Trophoblast cell (in vitro differentiated cells and primary cell): ENCODE measurements at regions not wholly inside any gene's neighbourhood (a gene's known extent, or its start where the extent isn't known, plus 50 kb on each side); places are given as distances from the start of the nearest gene placed in this dataset.
A peak's percentile ranks its signal among the peaks of the same experiment; 100 is the strongest.
"Not testable (repeated sequence)": the region's sequence is repeated elsewhere in the genome, so short reads cannot be mapped to it uniquely, and the experiment has no call there.

Experiments
- DNase-seq, 2 donors: peaks; one replicate each; pipeline ENCODE4 v3.0.0-alpha.2; 2016
- H2AFZ ChIP-seq: 2 replicates; pipeline ENCODE4 v1.6.1; 2013; ENCODE audit warnings: low read length, moderate library complexity, mild to moderate bottlenecking; ENCODE audit not compliant: insufficient read depth, poor library complexity
- H2AK5ac ChIP-seq: 2 replicates; pipeline ENCODE4 v1.6.1; 2013; ENCODE audit warnings: mild to moderate bottlenecking, low read length
- H2BK120ac ChIP-seq: 2 replicates; pipeline ENCODE4 v1.6.1; 2013; ENCODE audit warnings: low read length, mild to moderate bottlenecking, moderate library complexity; ENCODE audit not compliant: insufficient read depth, poor library complexity
- H2BK12ac ChIP-seq: 2 replicates; pipeline ENCODE4 v1.6.1; 2013; ENCODE audit warnings: mild to moderate bottlenecking, low read length, moderate library complexity
- H2BK5ac ChIP-seq: 2 replicates; pipeline ENCODE4 v1.6.1; 2013; ENCODE audit warnings: low read length, low read depth, moderate library complexity, mild to moderate bottlenecking; ENCODE audit not compliant: poor library complexity
- H3K14ac ChIP-seq: 2 replicates; pipeline ENCODE4 v1.6.1; 2013; ENCODE audit warnings: mild to moderate bottlenecking, low read length
- H3K18ac ChIP-seq: 2 replicates; pipeline ENCODE4 v1.6.1; 2013; ENCODE audit warnings: mild to moderate bottlenecking, low read length
- H3K23ac ChIP-seq: 2 replicates; pipeline ENCODE4 v1.6.1; 2013; ENCODE audit warnings: low read length
- H3K27ac ChIP-seq: 2 replicates; pipeline ENCODE4 v1.5.1; 2013; ENCODE audit warnings: low read depth, mild to moderate bottlenecking, inconsistent platforms, low read length, moderate library complexity
- H3K27me3 ChIP-seq: 2 replicates; pipeline ENCODE4 v1.6.1; 2013; ENCODE audit warnings: inconsistent platforms, mild to moderate bottlenecking, low read length, moderate library complexity; ENCODE audit not compliant: insufficient read depth
- H3K36me3 ChIP-seq, 2 experiments: 1 replicate in 1 of 2; 2 replicates in 1 of 2; pipeline ENCODE4 v1.6.1; 2013; ENCODE audit warnings: low read length in 2 of 2, mild to moderate bottlenecking in 2 of 2, moderate library complexity in 1 of 2; ENCODE audit not compliant: insufficient read depth in 2 of 2, control insufficient read depth in 1 of 2
- H3K4ac ChIP-seq: 2 replicates; pipeline ENCODE4 v1.6.1; 2013; ENCODE audit warnings: low read depth, mild to moderate bottlenecking, low read length, moderate library complexity
- H3K4me1 ChIP-seq, 2 experiments: 1 replicate in 1 of 2; 2 replicates in 1 of 2; pipeline ENCODE4 v1.6.1; 2013; ENCODE audit warnings: low read length in 2 of 2, mild to moderate bottlenecking in 2 of 2, moderate library complexity in 1 of 2; ENCODE audit not compliant: insufficient read depth in 2 of 2, control insufficient read depth in 1 of 2
- H3K4me2 ChIP-seq: 2 replicates; pipeline ENCODE4 v1.6.1; 2013; ENCODE audit warnings: inconsistent platforms, mild to moderate bottlenecking, low read length, moderate library complexity
- H3K4me3 ChIP-seq: 2 replicates; pipeline ENCODE4 v1.5.1; 2013; ENCODE audit warnings: mild to moderate bottlenecking, low read depth, low read length, inconsistent platforms
- H3K79me1 ChIP-seq: one replicate; pipeline ENCODE4 v1.6.1; 2013; ENCODE audit warnings: low read length
- H3K79me2 ChIP-seq: 2 replicates; pipeline ENCODE4 v1.6.1; 2013; ENCODE audit warnings: low read length, mild to moderate bottlenecking; ENCODE audit not compliant: control insufficient read depth, insufficient read depth, poor library complexity
- H3K9ac ChIP-seq: 2 replicates; pipeline ENCODE4 v1.6.1; 2013; ENCODE audit warnings: mild to moderate bottlenecking, low read length
- H3K9me3 ChIP-seq: 2 replicates; pipeline ENCODE4 v1.6.1; 2013; ENCODE audit warnings: low read depth, mild to moderate bottlenecking, control low read depth, inconsistent platforms, low read length; ENCODE audit not compliant: insufficient read depth
- H4K12ac ChIP-seq: 2 replicates; pipeline ENCODE4 v1.6.1; 2013; ENCODE audit warnings: low read depth, mild to moderate bottlenecking, low read length, moderate library complexity
- H4K8ac ChIP-seq: 2 replicates; pipeline ENCODE4 v1.6.1; 2013; ENCODE audit warnings: low read depth, mild to moderate bottlenecking, low read length, moderate library complexity
- H4K91ac ChIP-seq: one replicate; pipeline ENCODE4 v1.6.1; 2013; ENCODE audit warnings: low read depth, mild to moderate bottlenecking, low read length, moderate library complexity
- WGBS: extraction: QIAGEN DNeasy Blood & Tissue Kit; methylation state at CpG from one replicate; pipeline ENCODE4 v1.1.7; 2013; ENCODE audit warnings: missing lambda C conversion rate; ENCODE audit not compliant: insufficient read length, insufficient coverage; ENCODE audit errors: extremely low coverage; 5-methylcytosine and 5-hydroxymethylcytosine counted together

DNA sequence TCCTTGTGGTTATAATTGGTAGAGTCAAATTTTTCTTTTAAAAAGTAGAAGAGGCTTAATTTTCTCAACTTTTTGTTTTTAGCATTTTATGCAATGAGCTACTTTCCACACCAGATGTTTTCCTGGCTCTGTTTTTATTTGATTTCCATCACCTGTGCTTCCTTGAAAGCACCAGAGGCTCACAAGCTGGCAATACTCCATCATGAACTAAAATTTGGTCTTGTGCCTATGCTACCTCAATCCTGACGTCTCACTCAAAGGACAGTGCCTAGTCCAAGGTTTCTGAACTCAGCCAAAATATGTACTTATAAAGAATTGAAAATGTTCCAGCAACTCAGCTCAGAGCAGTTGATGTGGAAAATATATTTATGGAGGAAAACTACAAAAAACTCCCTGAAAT, 914.0 kb upstream of the PRKX start:
- Histone ChIP-seq H3K36me3 (no peaks in the 10 kb centered on the region), H3K4me1 (no peaks in the 10 kb centered on the region), H2BK120ac (no peak overlapping the region), H3K4ac (no peak overlapping the region), H2AFZ (no peak overlapping the region), H3K4me3 (no peak overlapping the region), H2AK5ac (no peak overlapping the region), H4K12ac (no peak overlapping the region), H3K9ac (no peak overlapping the region), H4K91ac (no peak overlapping the region), H3K79me1 (no peaks in the 10 kb centered on the region), H3K4me2 (no peak overlapping the region), H3K27me3 (no peaks in the 10 kb centered on the region), H2BK5ac (no peak overlapping the region), H3K14ac (no peak overlapping the region), H3K79me2 (no peaks in the 10 kb centered on the region), H3K23ac (no peak overlapping the region), H4K8ac (no peak overlapping the region), H3K9me3 (no peaks in the 10 kb centered on the region), H2BK12ac (no peak overlapping the region), H3K27ac (no peak overlapping the region), H3K18ac (no peak overlapping the region)
- no CpG with 5 or more reads among the region's 1 CpG for WGBS
- DNase-seq = no peak

DNA sequence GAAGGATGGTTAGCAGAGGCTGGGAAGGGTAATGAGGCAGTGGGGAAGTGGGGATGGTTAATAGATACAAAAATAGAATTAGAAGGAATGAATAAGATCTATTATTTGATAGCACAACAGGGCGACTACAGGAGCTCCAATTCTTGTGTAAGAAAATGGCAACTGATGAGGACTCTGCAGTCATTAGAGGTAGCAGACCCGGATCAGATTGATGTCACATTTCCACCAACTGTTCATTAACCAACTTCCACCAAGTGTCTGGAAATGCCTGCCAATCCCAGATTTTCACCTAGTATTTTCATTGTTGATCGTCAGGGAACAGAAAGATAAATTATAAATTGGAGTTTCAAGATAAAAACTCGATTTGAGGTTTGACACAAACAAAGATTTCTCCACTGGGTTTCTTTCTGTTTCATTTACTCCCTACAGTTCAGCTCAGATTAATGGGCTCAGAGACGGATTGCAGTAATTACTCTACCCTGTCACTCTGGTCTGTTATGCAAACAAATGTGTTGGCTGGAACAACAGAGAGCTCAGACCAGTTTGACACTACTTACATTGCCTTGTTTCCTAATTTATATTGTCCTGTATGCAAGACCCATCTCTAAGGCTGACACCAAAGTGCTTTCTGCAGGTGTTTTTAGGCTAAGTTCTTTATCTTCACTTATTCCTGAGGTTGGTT, 909.2 kb upstream of the PRKX start:
- no peak overlapping the region for H2BK12ac ChIP-seq
- no peak for DNase-seq
- no peak overlapping the region for H2AFZ ChIP-seq
- H3K4me1 ChIP-seq = no peaks in the 10 kb centered on the region
- H3K4me2 ChIP-seq = no peak overlapping the region
- no peak overlapping the region for H3K27ac ChIP-seq
- WGBS = no CpG with 5 or more reads among the region's 5 CpGs
- no peaks in the 10 kb centered on the region for H3K9me3 ChIP-seq
- no peak overlapping the region for H3K14ac ChIP-seq
- H2BK120ac ChIP-seq = no peak overlapping the region
- H2BK5ac ChIP-seq = no peak overlapping the region
- no peak overlapping the region for H3K4ac ChIP-seq
- no peak overlapping the region for H2AK5ac ChIP-seq
- H3K79me2 ChIP-seq = no peaks in the 10 kb centered on the region
- H3K9ac ChIP-seq = no peak overlapping the region
- no peaks in the 10 kb centered on the region for H3K36me3 ChIP-seq
- no peak overlapping the region for H3K4me3 ChIP-seq
- no peak overlapping the region for H3K18ac ChIP-seq
- H3K27me3 ChIP-seq = no peaks in the 10 kb centered on the region
- no peak overlapping the region for H4K12ac ChIP-seq
- no peak overlapping the region for H4K91ac ChIP-seq
- no peak overlapping the region for H4K8ac ChIP-seq
- H3K79me1 ChIP-seq = no peaks in the 10 kb centered on the region
- no peak overlapping the region for H3K23ac ChIP-seq

DNA sequence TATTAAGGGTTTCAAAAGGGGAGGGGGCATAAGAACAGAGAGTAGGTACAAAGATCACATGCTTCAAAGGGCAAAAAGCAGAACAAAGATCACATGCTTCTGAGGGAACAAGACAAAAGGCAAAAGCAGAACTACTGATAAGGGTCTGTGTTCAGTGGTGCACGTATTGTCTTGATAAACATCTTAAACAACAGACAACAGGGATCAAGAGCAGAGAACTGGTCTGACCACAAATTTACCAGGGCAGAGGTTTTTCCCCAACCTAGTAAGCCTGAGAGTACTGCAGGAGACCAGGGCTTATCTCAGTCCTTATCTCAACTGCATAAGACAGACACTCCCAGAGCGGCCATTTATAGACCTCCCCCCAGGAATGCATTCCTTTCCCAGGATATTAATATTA, 900.2 kb upstream of the PRKX start:
- not testable (repeated sequence) for H3K27me3 ChIP-seq, H2BK12ac ChIP-seq, H4K91ac ChIP-seq

DNA sequence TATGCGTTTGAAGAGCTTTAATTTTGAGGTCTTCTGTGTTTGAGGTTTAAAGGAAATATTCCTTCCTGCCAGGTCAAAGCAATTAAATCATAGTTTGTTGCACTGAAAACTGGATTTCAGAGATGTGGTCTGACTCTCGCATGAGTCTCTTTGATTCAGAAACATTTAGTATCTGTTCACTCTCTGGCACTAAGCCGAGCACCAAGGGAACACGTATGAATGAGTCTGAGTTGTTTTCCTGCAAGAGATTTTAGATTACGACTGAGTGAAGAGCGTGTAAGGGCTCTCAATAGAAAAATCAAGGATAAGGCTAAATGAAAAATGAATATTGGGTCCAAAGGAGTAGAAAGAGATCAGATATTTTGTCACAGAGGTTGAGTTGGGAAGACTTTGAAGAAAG, 875.4 kb upstream of the PRKX start:
- Histone ChIP-seq H3K23ac (no peak overlapping the region), H3K36me3 (no peaks in the 10 kb centered on the region), H3K79me2 (no peaks in the 10 kb centered on the region), H3K9ac (no peak overlapping the region), H3K14ac (no peak overlapping the region), H2AFZ (no peak overlapping the region), H2AK5ac (no peak overlapping the region), H3K4me3 (no peak overlapping the region), H2BK5ac (no peak overlapping the region), H3K4me2 (no peak overlapping the region), H3K27ac (no peak overlapping the region), H3K9me3 (no peaks in the 10 kb centered on the region), H3K4me1 (no peaks in the 10 kb centered on the region), H2BK120ac (no peak overlapping the region), H4K12ac (no peak overlapping the region), H3K79me1 (no peaks in the 10 kb centered on the region), H2BK12ac (no peak overlapping the region), H3K18ac (no peak overlapping the region), H4K8ac (no peak overlapping the region), H3K4ac (no peak overlapping the region), H3K27me3 (no peaks in the 10 kb centered on the region), H4K91ac (no peak overlapping the region)
- no CpG with 5 or more reads among the region's 6 CpGs for WGBS
- DNase-seq = no peak

More for the DNA sequence above, 900.2 kb upstream of the PRKX start:
- not testable (repeated sequence) for H3K23ac ChIP-seq, H3K9me3 ChIP-seq, H4K12ac ChIP-seq, H3K4ac ChIP-seq, H3K14ac ChIP-seq, H3K79me2 ChIP-seq, H3K79me1 ChIP-seq, H2AK5ac ChIP-seq, H3K9ac ChIP-seq, H3K4me2 ChIP-seq, H3K4me3 ChIP-seq, H2BK120ac ChIP-seq, H3K36me3 ChIP-seq, H3K18ac ChIP-seq, H2BK5ac ChIP-seq, H3K27ac ChIP-seq, H2AFZ ChIP-seq, H4K8ac ChIP-seq, H3K4me1 ChIP-seq
- DNase-seq = peak; percentile 1 to 15
- WGBS = no CpG with 5 or more reads among the region's 2 CpGs
